ENCODE measurements at regions not wholly inside any gene's neighbourhood (a gene's known extent, or its start where the extent isn't known, plus 50 kb on each side); places are given as distances from the start of the nearest gene placed in this dataset.

DNA sequence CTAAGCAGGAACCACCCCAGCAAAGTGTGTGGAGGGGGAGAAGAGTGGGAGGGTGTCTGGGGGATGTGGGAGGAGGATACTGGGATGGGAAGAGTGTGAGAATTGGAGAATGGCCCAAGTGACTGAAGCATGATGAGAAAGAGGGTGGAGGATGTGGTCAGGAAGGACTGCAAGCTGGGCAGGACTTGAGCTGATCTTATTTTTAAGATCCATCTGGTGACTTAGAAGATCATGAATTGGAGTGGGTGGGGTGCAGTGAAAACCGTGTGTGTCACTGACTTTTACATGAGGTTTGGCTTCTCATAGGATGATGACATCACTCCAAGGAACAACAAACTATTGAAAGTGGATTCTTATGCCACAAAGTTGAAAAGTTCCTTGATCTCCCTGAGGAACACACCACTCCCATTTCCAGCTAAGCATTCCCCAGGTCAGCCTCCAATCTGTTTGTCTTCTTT is 287.5 kb downstream of the GALC start:
- Histone ChIP-seq H3K27me3 (ENCODE audit: insufficient read depth, low read depth) (no peaks in the 10 kb centered on the region), H2AFZ (no peak overlapping the region), H4K20me1 (ENCODE audit: insufficient read depth) (no peaks in the 10 kb centered on the region), H3K79me2 (ENCODE audit: low read depth) (no peaks in the 10 kb centered on the region), H3F3A (ENCODE audit: insufficient read depth, low read depth) (no peaks in the 10 kb centered on the region), H3K27ac (no peak overlapping the region), H3K9me2 (ENCODE audit: insufficient read depth) (no peaks in the 10 kb centered on the region), H3K4me3 (no peak overlapping the region), H3K4me1 (replicated peaks; ENCODE audit: insufficient read depth) (no peaks in the 10 kb centered on the region), H3K9me3 (ENCODE audit: insufficient read depth, low read depth) (no peaks in the 10 kb centered on the region), H3K36me3 (ENCODE audit: low read depth) (no peaks in the 10 kb centered on the region), H3K4me2 (no peak overlapping the region)
- ChIA-PET POLR2A (ENCODE audit: unreplicated experiment) (no interaction called here), CTCF (no interaction called here)
- TF ChIP-seq EZH2 (IDR thresholded peaks at IDR 0.05; ENCODE audit: low read depth): no peak
- TF ChIP-seq, protein P1, sequence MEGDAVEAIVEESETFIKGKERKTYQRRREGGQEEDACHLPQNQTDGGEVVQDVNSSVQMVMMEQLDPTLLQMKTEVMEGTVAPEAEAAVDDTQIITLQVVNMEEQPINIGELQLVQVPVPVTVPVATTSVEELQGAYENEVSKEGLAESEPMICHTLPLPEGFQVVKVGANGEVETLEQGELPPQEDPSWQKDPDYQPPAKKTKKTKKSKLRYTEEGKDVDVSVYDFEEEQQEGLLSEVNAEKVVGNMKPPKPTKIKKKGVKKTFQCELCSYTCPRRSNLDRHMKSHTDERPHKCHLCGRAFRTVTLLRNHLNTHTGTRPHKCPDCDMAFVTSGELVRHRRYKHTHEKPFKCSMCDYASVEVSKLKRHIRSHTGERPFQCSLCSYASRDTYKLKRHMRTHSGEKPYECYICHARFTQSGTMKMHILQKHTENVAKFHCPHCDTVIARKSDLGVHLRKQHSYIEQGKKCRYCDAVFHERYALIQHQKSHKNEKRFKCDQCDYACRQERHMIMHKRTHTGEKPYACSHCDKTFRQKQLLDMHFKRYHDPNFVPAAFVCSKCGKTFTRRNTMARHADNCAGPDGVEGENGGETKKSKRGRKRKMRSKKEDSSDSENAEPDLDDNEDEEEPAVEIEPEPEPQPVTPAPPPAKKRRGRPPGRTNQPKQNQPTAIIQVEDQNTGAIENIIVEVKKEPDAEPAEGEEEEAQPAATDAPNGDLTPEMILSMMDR (conservative IDR thresholded peaks at IDR 0.05): no peak
- no TSS peak for BruUV-seq (replicated peaks)
- intact Hi-C loops (cut with micrococcal nuclease; ENCODE audit: unreplicated experiment): no loop called here
- no peak for DNase-seq

DNA sequence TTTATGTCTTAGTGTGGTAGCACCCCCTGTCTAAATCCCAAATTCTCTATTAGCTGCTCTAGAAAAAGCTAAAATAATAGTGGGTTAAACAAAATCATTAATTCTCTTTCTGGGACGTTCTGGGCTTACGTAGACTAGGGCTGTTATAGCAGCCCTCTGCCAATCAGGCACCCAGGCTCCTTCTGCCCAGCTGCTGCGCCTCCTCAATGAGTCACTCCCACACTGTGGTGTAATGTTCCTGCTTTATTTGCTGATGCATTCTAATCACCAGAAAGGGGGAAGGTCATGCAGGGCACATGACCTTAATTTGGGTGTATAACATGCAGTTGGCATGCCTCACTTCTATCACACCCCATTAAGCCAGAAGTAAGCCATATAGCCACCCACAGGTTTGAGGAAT is 294.5 kb downstream of the GALC start:
- no peak overlapping the region for H3K27ac ChIP-seq
- ChIA-PET CTCF (no interaction called here), POLR2A (ENCODE audit: unreplicated experiment) (no interaction called here)
- no peaks in the 10 kb centered on the region for H3K79me2 ChIP-seq (ENCODE audit: low read depth)
- no peaks in the 10 kb centered on the region for H3K9me2 ChIP-seq (ENCODE audit: insufficient read depth)
- H3K36me3 ChIP-seq (ENCODE audit: low read depth): no peaks in the 10 kb centered on the region
- H3K9me3 ChIP-seq (ENCODE audit: insufficient read depth, low read depth): no peaks in the 10 kb centered on the region
- H3F3A ChIP-seq (ENCODE audit: insufficient read depth, low read depth): no peaks in the 10 kb centered on the region
- H3K27me3 ChIP-seq (ENCODE audit: insufficient read depth, low read depth): no peaks in the 10 kb centered on the region
- DNase-seq: no peak
- no TSS peak for BruUV-seq (replicated peaks)
- H3K4me1 ChIP-seq (replicated peaks; ENCODE audit: insufficient read depth): no peaks in the 10 kb centered on the region
- intact Hi-C loops (cut with micrococcal nuclease; ENCODE audit: unreplicated experiment): no loop called here
- H4K20me1 ChIP-seq (ENCODE audit: insufficient read depth): no peaks in the 10 kb centered on the region
- no peak overlapping the region for H3K4me2 ChIP-seq
- H3K4me3 ChIP-seq: no peak overlapping the region
- H2AFZ ChIP-seq: no peak overlapping the region
- TF ChIP-seq, protein P1 (conservative IDR thresholded peaks at IDR 0.05): no peak
- no peak for TF ChIP-seq EZH2 (IDR thresholded peaks at IDR 0.05; ENCODE audit: low read depth)

DNA sequence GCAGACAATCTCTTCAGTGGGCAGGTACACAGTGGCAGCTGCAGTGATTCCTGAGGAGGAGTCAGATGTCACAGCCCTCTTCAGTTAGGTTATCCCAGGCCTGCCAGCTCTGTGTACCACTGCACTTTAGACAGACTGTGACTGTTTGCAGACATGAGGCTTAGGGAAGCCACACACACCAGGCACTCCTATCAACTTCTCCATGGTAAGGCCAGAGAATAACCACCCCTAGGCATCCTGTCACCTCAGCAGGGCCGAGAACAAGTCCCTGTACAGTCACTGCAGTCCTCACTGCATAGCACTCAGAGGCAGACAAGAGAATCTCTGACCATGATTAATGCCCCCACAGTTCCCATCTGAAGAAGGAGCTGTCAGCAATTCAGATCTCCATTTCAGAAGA is 296.5 kb downstream of the GALC start:
- Histone ChIP-seq H3K79me2 (ENCODE audit: low read depth) (no peaks in the 10 kb centered on the region), H3K27ac (no peak overlapping the region), H3K4me2 (no peak overlapping the region), H4K20me1 (ENCODE audit: insufficient read depth) (no peaks in the 10 kb centered on the region), H3K27me3 (ENCODE audit: insufficient read depth, low read depth) (no peaks in the 10 kb centered on the region), H3K4me1 (replicated peaks; ENCODE audit: insufficient read depth) (no peaks in the 10 kb centered on the region), H2AFZ (no peak overlapping the region), H3K36me3 (ENCODE audit: low read depth) (no peaks in the 10 kb centered on the region), H3K9me3 (ENCODE audit: insufficient read depth, low read depth) (no peaks in the 10 kb centered on the region), H3K4me3 (no peak overlapping the region), H3K9me2 (ENCODE audit: insufficient read depth) (no peaks in the 10 kb centered on the region), H3F3A (ENCODE audit: insufficient read depth, low read depth) (no peaks in the 10 kb centered on the region)
- intact Hi-C loops (cut with micrococcal nuclease; ENCODE audit: unreplicated experiment): no loop called here
- no peak for DNase-seq
- no peak for TF ChIP-seq EZH2 (IDR thresholded peaks at IDR 0.05; ENCODE audit: low read depth)
- TF ChIP-seq, protein P1 (conservative IDR thresholded peaks at IDR 0.05): no peak
- BruUV-seq (replicated peaks): no TSS peak
- ChIA-PET POLR2A (ENCODE audit: unreplicated experiment) (no interaction called here), CTCF (no interaction called here)

Data from PC-9 (cell line).